ENCODE measurements at regions not wholly inside any gene's neighbourhood (a gene's known extent, or its start where the extent isn't known, plus 50 kb on each side); places are given as distances from the start of the nearest gene placed in this dataset.

DNA sequence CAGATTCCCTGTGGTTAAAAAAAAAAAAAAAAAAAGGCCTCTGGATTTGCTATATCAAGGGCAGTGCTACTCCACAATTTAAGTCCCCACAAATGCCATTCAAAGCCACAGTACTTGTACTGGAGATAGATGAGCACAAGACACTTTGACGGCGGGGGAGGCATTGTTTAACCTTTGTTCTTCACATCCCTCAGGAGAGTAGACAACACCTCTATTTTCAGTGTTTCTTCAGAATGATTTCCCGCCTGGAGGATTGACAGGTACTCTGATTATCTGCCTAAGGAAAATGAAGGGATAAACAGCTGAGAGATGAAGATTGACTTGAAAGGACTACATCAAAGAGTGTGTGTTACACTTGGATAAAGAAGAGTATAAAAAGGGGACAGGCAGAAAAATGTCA, 58.7 kb downstream of the OTOL1 start:
- DNase-seq, result no peak

DNA sequence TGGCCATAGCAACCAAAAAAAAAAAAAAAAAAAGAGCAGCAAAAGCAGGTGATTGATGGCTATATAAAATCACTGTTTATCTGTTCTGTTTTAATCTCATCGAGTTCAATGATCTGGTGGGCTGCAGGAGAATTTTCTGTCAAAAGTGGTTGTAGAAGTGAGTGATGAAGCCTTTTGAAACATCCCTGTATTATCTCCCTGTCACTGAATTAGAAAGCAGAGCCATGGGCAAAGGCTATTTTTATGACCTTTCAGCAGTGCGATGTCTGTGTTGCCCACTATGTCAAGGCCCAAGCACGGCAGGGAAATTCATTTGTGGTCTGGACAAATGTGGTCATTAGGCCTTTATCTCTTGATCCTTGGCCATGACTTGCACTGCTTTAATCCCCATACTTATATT, 59.9 kb downstream of the OTOL1 start:
- no peak for DNase-seq

DNA sequence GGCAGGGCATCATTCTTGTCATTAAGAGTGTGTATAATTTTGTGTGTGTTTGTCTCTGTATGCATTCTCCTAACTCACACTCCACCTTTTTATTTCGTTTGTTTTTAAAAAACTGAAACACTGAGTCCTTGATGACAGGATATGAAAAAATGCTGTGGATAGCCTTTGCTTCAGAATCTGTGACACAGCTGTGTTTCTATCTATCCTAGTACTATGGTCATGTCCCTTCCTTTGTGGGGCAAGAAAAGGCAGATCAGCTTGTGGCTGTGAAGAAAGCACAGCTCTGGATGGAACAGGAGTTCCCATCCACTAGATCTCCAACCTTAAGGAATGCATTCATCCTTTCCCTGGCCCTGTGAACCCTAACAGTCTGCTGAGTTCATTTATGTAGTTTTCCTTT, 60.3 kb downstream of the OTOL1 start:
- no peak for DNase-seq

DNA sequence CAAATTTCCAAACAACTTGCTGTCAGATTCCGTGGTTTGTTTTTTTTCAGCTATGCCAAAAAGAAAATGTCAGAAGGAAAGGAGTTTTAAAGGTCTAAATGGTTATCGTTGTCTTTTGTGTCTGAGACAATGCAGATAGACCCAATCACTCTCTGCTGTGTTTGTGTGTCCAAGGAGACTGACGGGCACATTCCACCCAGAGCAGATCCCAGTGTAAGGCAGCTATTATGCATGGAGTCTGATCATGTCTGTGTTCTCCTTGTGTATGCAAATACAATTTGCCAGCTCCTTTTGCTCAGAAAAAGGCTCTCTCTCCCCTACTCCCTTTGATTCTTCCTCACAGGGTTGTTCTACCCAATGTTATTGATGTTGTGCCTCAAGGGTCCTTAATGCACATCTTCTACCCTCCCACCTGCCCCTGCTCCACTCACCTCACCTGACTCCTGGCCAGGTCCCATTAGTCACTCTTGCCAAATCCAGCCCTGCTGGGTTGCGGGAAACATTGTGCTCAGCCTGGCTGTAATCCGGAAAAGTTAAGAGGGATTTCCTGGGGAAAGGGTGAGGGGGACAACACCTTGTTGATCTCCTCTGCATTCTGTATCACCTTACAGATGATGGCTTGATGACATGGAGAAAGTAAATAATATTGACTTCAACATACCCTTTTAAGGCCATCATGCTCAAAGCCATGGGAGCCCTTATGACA, 61.0 kb downstream of the OTOL1 start:
- no peak for DNase-seq

DNA sequence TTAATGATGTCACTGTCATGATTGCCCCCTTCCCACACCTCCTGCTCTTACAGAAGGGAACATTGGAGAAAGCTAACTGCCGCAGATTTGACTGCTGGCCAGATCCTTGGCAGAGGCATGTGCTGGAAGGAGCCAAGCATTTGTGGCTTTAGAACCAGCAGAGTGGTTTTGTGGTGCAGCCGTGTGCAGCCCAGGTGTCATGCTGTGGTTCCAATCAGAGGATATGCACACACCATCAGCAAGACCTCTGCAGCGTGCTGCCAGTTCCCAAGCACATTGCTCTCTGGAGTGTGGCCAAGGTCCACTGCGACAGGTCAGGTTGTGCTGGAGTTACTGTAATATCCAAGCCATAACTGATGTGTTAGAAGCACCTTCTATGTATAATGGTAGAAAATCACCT, 61.6 kb downstream of the OTOL1 start:
- no peak for DNase-seq

DNA sequence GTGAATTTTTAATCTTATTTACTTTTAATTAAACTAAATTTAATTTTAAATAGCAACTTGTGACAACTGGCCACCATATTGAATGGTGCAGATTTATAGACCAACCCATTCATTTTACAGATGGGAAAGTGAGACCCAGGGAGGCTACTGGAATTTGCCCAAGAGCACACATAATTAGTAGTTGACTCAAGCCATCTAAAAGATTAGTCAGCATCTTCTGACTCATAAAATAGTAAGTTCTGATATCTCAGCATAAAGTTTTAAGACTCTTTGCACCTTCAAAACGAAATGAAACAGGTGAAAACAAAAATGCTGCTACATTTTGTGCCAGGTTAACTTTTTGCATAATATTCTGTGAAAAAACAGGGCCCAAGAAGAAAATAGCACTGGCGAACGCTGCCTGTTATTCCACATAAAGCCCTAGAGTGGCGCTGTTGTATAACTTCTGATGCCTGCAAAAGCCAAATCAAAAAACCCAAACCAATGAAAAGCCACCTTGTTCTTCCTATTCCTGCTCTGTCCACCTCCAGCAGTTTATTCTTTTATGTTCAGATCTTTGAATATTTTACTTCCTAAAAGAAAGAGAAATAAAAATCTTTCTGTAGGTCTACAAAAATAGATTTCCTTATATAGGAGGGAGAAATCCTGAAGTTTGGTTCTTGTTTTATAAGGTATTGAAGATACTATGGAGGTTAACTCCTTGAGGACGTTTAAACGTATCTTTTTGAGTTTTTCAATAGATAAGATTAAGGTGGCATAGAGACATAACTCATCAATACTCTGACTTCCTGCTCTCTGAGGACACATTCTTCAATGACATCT, 62.8 kb downstream of the OTOL1 start:
- no peak for DNase-seq

DNA sequence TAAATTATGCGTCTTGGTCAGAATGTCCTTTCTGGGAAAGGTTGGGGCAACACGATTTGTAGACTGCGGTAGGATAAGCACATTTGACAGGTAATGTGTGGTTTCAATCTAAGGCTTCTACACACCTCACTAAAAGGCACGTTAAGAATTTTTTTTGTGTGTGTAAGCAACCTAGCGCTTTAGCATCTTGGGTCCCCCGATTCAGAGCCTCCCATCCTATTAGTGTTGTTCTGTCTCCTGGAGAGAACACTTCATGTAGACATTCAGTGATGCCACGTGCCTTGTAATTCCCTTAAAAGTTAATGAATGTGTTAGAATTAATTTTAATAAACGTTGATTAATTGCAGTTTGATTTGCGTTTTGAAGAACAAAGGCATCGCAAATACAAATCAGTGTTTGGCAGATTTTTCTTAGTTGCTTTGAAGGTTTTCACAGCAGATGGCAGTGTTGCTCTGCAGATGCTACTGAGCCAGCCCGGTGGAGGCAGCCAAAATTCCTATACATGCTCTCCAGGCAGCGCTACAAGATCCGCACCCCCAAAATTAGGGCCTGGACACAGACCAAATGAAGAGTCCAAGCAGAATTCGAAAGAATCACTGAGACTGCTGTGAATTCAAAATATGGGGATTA, 63.5 kb downstream of the OTOL1 start:
- no peak for DNase-seq

DNA sequence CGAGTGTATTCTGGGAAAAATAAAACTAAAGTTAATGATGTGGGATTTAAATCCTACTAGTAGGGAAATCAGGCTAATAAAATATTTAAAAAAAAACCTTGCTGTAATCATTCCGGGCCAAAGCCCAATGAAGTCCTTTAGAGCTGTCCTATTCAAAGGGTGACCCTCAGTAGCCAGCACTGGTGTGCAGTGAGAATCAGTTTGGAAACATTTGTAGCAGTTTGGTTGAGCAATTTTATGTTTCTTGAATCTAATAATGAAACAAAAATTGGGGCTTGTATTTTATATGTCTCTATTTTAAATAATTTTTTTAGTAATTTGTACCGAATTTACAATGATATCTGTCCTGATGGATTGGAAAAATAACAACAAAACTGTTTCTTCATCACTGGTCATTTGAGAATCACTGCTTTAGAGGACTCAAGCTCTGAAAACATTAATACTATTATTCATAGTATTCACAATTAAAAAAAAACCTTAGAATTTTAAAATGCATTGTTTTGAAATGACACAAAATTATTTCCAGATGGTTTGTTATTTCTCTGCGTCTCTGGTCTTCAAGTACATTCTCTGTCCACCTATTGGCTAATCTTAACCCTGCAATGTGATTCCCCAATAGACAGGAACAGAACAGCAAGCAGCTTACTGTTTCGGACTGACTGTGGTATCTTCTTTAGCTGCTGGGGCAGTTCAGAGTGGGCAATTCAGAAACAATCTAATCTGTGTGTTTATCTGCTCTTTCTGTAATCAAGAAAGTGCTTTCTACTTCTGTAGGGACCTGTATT, 71.2 kb downstream of the OTOL1 start:
- DNase-seq, result no peak

DNA sequence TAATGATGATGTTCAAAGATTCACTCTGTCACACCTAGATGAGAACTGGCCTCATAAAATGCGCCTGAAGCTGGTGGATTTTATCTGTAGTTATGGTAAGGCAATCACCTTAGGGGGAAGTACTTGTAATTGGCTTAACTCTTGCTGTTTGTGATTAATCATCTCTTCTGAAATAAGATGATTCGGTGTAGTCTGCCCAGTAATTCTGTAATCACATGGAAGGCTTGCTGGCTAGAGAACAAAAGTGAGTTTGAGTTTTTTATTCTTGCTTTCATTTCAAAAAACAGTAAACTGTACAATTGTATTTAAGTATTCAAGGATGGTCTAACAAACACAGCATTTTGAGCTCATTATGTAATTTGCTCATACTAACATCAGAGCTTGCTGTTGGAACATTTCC, 72.1 kb downstream of the OTOL1 start:
- DNase-seq, result no peak

DNA sequence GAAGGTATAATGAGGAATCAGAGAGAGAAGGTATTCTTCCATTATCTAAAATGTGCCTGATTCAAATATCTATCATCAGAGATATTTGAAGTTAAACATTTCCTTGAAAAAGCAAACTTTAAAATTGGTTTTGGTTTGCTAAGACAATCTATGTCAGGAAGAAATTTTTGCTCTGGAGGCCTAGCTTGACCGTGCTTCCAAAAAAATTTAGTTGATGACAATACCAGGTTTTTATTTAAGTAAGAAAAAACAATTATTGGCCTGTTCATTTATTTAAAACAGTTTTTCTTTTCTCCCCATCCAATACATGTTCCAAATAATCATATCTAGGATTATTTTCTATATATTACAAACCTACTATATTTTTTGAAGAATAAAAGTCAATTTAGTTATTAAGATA, 75.3 kb downstream of the OTOL1 start:
- no peak for DNase-seq

DNA sequence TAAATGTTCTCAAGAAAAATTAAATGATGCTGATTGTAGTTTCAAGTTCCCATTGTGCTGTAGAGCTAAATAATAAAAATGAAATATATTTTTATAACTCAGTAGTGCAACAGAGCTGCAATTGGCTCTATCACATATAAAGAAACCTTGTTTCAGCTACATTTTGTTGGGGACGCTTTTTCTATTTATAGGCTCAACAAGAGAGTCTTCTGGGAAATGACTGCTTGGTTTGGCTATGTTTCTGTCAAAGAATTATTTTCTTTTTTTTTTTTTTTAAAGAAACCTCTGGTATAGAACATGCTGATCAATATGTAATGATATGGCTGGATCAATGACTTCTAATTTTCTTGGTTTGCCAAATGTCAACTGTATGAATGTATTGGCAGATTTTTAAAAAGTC, 76.5 kb downstream of the OTOL1 start:
- no peak for DNase-seq

DNA sequence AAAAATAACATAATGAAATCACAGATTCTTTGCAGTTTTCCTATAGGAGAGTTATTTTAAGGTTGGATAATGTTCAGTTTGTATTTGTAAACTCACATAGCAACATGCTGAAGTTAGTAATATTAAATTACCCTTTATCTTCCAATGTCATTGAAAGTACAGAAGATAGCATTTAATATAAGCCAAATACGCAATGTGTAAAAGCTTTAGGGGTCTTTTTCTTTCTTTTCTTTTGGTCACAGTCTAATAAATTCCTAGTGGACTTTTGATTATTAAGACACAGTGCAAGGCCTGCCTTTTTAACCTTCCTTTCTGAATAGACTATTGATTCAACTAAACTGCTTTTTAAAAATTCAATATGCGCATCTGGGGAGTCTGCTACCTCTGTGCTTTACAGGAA, 79.3 kb downstream of the OTOL1 start:
- no peak for DNase-seq

DNA sequence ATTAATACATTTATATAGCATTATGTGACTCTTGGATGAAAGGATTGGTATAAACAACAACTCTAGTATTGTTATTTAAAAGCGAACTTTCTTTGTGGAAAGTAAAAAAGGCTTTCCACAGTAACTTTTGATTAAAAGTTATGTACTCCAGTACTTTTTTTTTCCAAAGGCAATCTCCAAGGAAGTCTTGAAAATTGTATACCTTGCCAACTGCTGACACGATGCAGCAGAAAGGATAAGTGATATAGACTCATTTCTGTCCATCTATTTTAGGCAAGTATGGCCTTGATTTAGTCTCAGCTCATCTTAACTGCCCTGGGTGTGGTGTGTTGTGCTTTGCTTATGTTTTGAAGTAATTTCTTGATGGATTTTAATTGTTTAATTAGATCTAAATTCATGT, 79.7 kb downstream of the OTOL1 start:
- DNase-seq, result no peak

DNA sequence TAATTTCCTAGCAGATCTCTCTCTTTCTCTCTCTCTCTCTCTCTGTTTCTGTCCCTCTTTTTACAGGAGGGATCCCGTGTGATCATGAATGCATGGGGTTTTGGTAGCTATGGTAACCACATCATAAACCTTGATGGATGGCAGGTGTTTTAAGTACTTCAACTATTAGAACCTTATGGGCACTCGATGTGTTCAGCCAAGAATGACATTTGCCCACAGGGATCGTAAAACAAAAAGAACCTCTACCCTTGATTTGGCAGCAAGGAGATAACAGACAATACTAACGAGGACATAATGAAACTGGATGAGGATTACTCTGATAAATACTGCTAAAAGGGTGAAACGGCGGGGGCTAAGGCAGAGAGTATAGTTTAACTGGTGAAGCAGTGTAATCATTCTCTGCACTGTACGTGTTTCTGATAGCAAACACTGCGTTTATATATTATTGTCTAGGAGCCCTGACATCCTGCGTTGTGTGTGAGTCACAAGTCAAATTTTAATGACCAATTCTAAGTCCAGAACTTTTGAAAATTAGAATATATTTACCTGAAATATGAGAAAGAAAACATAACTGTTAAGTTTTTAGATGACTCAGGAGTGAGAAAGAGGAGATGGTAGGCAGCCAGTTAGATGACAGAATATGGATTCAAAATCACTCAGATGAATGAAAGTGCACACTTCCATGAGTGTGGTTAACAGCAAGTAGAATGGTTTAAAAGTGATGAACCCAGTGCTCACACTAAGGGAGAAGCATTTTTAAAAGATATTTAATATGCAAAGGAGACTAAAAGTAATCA, 80.3 kb downstream of the OTOL1 start:
- no peak for DNase-seq

DNA sequence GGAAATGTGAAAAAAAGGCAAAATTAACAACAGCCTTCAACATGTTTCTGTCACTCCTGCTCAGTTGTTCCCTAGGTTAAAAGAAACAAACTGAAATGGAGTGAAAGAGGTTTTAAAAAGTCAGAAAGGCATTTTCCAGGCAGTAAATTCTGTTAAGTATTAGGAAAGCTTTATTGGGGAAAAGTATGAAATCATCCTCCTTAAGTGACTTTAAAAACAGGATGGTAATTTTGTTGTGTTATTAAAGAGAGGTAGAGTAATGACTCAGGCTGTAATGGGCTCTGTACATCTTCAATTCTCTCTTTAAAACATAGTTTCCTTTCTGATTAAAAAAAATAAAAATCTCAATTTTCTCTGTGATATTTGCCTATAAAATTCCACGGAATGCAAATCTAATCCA, 81.1 kb downstream of the OTOL1 start:
- DNase-seq, result no peak

DNA sequence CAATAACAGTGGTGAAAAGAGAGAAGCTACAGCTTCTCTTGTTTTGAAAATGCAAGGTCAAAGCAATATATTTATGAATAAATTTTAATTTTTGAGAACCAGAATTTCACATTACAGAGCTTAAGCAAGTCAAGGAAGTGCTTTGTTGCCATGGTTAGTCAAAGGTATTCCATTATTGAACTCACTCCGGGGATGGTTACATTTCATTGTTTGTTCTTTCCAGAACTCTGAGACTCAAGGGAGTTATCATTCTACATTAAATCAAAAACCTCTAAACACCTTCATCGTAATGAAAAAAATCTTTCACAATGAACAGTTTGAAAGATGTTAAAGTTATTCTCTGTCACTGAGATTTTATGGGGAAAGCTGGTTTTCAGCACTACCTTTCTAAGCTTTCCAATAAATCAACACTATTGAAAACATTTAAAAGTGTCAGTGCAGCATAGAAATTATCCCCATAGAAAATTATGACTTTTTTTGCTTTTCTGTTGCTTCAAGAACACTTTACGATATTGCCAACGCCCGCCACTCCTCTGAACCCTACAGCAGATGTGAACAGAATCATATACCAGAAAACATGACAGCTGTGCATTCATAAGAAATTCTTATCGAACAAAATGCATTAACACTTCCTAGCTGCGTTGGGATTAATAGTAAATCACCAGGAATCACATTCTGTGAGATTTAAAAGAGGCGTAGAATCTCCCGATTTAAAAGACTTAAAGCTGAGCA, 83.0 kb downstream of the OTOL1 start:
- DNase-seq, result no peak

DNA sequence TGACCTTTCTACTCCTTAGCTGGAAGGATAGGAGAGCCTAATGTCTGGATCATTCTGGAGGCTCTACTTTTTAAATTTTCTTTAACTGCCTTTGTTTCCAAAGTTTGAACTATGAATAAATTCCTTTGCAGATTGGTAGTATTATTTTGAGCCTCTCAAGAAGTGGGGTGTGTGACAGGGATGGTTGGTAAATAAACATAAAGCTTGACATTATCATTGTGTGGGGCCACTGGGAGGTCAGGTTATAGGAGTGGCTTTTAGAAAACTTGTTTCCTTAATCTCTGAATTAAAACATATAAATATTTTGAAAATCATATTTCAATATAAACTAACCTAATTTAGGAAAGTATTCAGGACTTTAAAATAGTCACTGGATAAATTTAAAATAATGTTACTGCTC, 89.3 kb downstream of the OTOL1 start:
- no peak for DNase-seq

DNA sequence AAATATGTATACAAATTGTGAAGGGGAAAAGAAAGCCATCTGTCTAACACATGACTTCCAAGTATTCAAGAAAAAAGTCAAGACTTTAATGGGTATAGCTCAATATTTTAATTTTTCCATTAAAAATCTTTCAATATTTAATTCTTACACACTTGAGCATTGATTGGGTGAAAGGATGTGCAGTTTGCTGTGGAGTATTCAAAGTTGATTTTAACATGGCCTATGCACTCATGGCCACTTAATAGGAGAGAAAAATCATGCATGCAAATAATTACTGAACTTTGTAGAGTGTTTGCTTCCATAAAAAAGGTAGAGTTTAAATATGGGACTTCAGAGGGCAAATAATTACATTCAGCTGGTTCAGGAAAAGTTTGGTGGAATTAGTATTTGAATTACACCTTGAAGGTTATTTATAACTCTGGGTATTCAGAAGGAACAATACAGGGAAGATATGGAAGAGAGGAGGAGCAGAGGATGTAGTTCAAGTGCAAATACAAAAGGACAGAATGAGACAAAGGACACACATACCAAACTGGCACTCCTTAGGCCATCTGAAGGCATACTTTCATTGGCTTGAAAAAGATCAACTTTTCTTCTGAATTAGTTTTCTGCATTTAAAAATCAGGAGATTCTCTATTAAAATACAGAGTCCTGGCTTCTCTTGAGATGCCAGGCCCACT, 90.1 kb downstream of the OTOL1 start:
- no peak for DNase-seq

DNA sequence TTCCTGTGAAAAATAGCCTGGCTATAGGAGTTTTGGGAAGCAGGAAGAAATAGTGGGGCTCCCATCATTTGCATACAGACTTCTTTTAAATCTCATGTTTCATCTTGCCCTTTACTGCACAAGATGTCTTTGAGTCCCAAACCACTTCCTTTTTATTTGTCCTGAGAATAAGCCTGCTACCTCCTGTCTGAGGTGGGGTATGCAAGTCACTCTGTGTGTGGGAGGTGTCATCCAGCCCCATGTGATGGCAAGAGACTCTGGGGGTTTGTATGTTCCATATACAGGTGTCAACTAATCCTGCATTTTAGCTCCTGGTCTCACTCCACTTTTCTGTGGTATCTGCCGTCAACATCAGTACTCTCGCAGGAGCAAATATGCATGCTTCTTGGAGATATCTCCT, 102.0 kb downstream of the OTOL1 start:
- no peak for DNase-seq

DNA sequence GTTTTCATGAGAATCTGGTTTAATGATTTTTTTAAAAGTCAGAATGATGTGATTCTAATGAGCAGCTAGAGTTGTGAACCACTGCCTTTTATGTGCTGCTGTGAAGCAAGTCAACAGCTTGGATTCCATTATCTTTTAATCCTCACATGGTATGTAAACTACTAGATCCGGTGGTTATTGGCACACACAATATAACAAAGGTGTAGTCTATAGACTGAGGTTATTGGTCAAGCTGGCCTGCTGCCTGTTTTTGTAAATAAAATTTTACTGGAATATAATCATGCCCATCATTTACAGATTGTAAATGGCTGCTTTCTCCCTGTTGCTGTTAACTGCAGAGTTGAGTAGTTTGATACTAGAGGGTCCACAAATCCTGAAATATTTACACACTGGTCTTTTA, 103.1 kb downstream of the OTOL1 start:
- no peak for DNase-seq

DNA sequence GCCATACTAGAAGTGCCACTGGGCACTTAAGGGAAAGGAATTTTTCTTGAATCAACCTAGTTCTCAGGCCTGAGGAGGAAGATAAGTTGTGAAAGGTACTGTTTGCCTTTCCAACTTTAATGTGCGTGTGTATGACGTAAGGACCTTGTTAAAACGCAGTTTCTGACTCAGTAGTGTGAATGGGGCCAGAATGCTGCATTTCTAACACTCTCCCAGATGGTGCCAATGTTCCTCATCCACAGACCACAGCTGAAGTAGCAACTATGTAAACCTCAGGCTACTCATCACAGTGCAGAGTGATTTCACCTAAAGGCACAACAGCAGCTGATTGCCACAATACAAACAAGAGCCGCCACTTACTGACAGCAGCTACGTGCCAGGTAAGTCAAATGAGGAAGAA, 103.6 kb downstream of the OTOL1 start:
- no peak for DNase-seq

Measured in stimulated activated naive CD4-positive, alpha-beta T cell (primary cell).